ENCODE measurements at regions not wholly inside any gene's neighbourhood (a gene's known extent, or its start where the extent isn't known, plus 50 kb on each side); places are given as distances from the start of the nearest gene placed in this dataset.

GRCh38 chr5:67259548-67260215 lies 63.1 kb upstream of the CD180 start:
- CTCF ChIA-PET, result no interaction called here
- in situ Hi-C loops (cut with MboI), result no loop called here

DNA sequence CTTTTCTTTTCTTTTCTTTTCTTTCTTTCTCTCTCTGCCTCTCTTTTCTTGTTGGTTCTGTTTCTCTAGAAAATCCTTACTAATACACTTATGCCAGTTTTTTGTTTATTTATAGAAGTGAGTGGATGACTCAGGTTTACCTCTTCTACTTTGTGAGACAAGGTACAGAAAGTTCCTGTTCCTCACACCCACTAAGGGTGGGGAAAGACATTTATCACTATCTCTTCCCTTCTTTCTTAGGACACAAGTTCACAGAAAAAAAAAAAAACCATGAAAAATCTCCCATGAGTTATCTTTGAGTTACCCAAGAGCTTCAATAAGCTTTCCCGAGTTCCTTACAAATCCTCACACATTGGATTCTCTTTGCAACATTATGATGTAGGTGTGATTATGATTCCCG lies 60.9 kb upstream of the CD180 start:
- ChIA-PET POLR2A (interaction anchor here (0.6 kb wide), 1 partner anchor 995 kb away, joined by 3 read pairs; no protein-coding TSS in a partner anchor), SMC1A (ENCODE audit: uncharacterized antibody, unreplicated experiment) (interaction anchor here (0.6 to 1.9 kb wide), 2 partner anchors 11 to 854 kb away, joined by 5 read pairs; no protein-coding TSS in a partner anchor), RAD21 (ENCODE audit: unreplicated experiment) (interaction anchor here (0.7 kb wide), 1 partner anchor 14 kb away, joined by 3 read pairs; no protein-coding TSS in a partner anchor), CTCF (interaction anchor here (1.1 kb wide), 1 partner anchor 12 kb away, joined by 3 read pairs; no protein-coding TSS in a partner anchor)
- TF ChIP-seq ZNF217 (IDR thresholded peaks at IDR 0.05), result no peak
- no peak for TF ChIP-seq SPI1 (IDR thresholded peaks at IDR 0.05; ENCODE audit: borderline replicate concordance, insufficient read depth, low read depth, low read length)
- no peak for TF ChIP-seq CUX1 (IDR thresholded peaks at IDR 0.05; ENCODE audit: insufficient replicate concordance, low read depth, low read length)
- no peak for TF ChIP-seq ZSCAN29 (IDR thresholded peaks at IDR 0.05)
- no peak for TF ChIP-seq EED (IDR thresholded peaks at IDR 0.05; ENCODE audit: low read depth)
- TF ChIP-seq SMAD5 (IDR thresholded peaks at IDR 0.05; ENCODE audit: low read depth), result no peak
- Histone ChIP-seq H3K9me3 (replicated peaks; ENCODE audit: control insufficient read depth, insufficient read depth, low read length) (no peaks in the 10 kb centered on the region), H3K36me3 (ENCODE audit: control insufficient read depth in 2 of 2, insufficient read depth in 2 of 2, low read length in 1 of 2) (no peaks in the 10 kb centered on the region), H3K4me3 (no peak overlapping the region), H2AFZ (ENCODE audit: control insufficient read depth, low read depth, low read length) (no peak overlapping the region), H3K27ac (ENCODE audit: control insufficient read depth, insufficient read depth) (no peak overlapping the region), H3K4me2 (ENCODE audit: control insufficient read depth, insufficient read depth) (no peak overlapping the region), H4K20me1 (ENCODE audit: control insufficient read depth, insufficient read depth) (no peaks in the 10 kb centered on the region), H3K9ac (ENCODE audit: control insufficient read depth, insufficient read depth, low read length) (no peak overlapping the region), H3K27me3 (replicated peaks in 1 of 2; ENCODE audit: control insufficient read depth in 2 of 2, insufficient read depth in 2 of 2, low read length in 1 of 2) (no peaks in the 10 kb centered on the region), H3K4me1 (ENCODE audit: control insufficient read depth, insufficient read depth, low read length) (no peaks in the 10 kb centered on the region), H3K79me2 (ENCODE audit: control insufficient read depth, insufficient read depth, low read length) (no peaks in the 10 kb centered on the region)
- BruUV-seq (replicated peaks), result no TSS peak
- ATAC-seq, result no peak
- intact Hi-C loops (cut with micrococcal nuclease; ENCODE audit: unreplicated experiment), result no loop called here
- no peak for DNase-seq (ENCODE audit: low read depth, low spot score)
- in situ Hi-C loops (cut with MboI), result no loop called here
- WGBS (ENCODE audit: insufficient coverage, insufficient replicate concordance, low lambda C conversion rate, missing lambda C conversion rate), result 47% methylated on average over 2 of the region's 2 CpGs
- FAIRE-seq, result no peak

More at GRCh38 chr5:67259548-67260215, 63.1 kb upstream of the CD180 start:
- H3K4me1 ChIP-seq (ENCODE audit: control insufficient read depth, insufficient read depth, low read length), result no peaks in the 10 kb centered on the region
- H3K27ac ChIP-seq (ENCODE audit: control insufficient read depth, insufficient read depth), result no peak overlapping the region
- no peak overlapping the region for H3K9ac ChIP-seq (ENCODE audit: control insufficient read depth, insufficient read depth, low read length)
- ChIA-PET POLR2A (no interaction called here), SMC1A (ENCODE audit: uncharacterized antibody, unreplicated experiment) (no interaction called here), RAD21 (ENCODE audit: unreplicated experiment) (no interaction called here)
- 45% methylated on average over 5 of the region's 5 CpGs for WGBS (ENCODE audit: insufficient coverage, insufficient replicate concordance, low lambda C conversion rate, missing lambda C conversion rate)
- no TSS peak for BruUV-seq (replicated peaks)
- no peak for DNase-seq (ENCODE audit: low read depth, low spot score)
- H3K4me2 ChIP-seq (ENCODE audit: control insufficient read depth, insufficient read depth), result no peak overlapping the region
- intact Hi-C loops (cut with micrococcal nuclease; ENCODE audit: unreplicated experiment), result no loop called here
- no peaks in the 10 kb centered on the region for H3K79me2 ChIP-seq (ENCODE audit: control insufficient read depth, insufficient read depth, low read length)
- no peaks in the 10 kb centered on the region for H3K36me3 ChIP-seq (ENCODE audit: control insufficient read depth in 2 of 2, insufficient read depth in 2 of 2, low read length in 1 of 2)
- no peaks in the 10 kb centered on the region for H3K27me3 ChIP-seq (replicated peaks in 1 of 2; ENCODE audit: control insufficient read depth in 2 of 2, insufficient read depth in 2 of 2, low read length in 1 of 2)
- no peaks in the 10 kb centered on the region for H4K20me1 ChIP-seq (ENCODE audit: control insufficient read depth, insufficient read depth)
- ATAC-seq, result no peak
- no peak overlapping the region for H3K4me3 ChIP-seq
- TF ChIP-seq POLR2AphosphoS2 (IDR thresholded peaks at IDR 0.05; ENCODE audit: low read depth, low read length), result no peak
- TF ChIP-seq TAF1 (IDR thresholded peaks at IDR 0.05; ENCODE audit: borderline replicate concordance, low read depth, low read length), result no peak
- TF ChIP-seq CHD2 (IDR thresholded peaks at IDR 0.05; ENCODE audit: borderline replicate concordance, low read depth, low read length), result no peak
- no peaks in the 10 kb centered on the region for H3K9me3 ChIP-seq (replicated peaks; ENCODE audit: control insufficient read depth, insufficient read depth, low read length)
- FAIRE-seq, result no peak
- no peak overlapping the region for H2AFZ ChIP-seq (ENCODE audit: control insufficient read depth, low read depth, low read length)
